ENCODE measurements at regions not wholly inside any gene's neighbourhood (a gene's known extent, or its start where the extent isn't known, plus 50 kb on each side); places are given as distances from the start of the nearest gene placed in this dataset.

- DNase-seq (ENCODE audit: low read depth in 2 of 3, low spot score in 2 of 3), result no peak
Measured at GRCh38 chr18:49663899-49664890, 102.3 kb downstream of the LIPG start.

- no peak for DNase-seq (ENCODE audit: low read depth in 2 of 3, low spot score in 2 of 3)
Measured at GRCh38 chr18:49662506-49662905, 100.6 kb downstream of the LIPG start.

GRCh38 chr18:49658823-49659404 is 97.1 kb downstream of the LIPG start:
- no peak for DNase-seq (ENCODE audit: low read depth in 2 of 3, low spot score in 2 of 3)

DNA sequence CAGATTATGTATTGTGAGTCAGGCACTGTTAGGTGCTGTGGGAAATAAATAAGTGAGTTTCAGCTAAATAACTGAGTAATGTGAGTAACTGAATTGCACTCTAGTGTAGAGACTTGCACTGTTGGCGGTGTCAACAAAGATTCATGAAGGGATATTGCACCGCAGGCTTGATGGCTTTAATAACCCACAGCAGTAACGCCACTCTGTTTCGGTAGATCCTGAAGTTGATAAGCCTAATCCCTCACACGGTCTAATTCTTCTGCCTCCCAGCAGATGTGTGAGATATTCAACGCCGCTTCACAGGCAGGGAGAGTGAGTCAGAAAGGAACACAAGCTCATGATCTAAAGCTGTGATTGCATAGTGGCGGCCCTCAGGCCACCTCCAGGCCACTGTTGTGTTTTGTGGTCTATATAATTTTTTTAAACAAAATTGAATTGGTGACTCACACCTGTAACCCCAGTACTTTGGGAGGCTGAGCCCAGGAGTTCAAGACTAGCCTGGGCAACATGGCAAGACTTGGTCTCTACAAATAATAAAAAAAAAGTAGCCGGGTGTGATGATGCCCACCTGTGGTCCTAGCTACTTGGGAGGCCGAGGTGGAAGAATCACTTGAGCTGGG is 94.3 kb downstream of the LIPG start:
- DNase-seq (ENCODE audit: low read depth in 2 of 3, low spot score in 2 of 3), result no peak

GRCh38 chr18:49655266-49656072 is 93.6 kb downstream of the LIPG start:
- DNase-seq (ENCODE audit: low read depth in 2 of 3, low spot score in 2 of 3), result no peak

GRCh38 chr18:49654347-49654746 is 92.5 kb downstream of the LIPG start:
- no peak for DNase-seq (ENCODE audit: low read depth in 2 of 3, low spot score in 2 of 3)

DNA sequence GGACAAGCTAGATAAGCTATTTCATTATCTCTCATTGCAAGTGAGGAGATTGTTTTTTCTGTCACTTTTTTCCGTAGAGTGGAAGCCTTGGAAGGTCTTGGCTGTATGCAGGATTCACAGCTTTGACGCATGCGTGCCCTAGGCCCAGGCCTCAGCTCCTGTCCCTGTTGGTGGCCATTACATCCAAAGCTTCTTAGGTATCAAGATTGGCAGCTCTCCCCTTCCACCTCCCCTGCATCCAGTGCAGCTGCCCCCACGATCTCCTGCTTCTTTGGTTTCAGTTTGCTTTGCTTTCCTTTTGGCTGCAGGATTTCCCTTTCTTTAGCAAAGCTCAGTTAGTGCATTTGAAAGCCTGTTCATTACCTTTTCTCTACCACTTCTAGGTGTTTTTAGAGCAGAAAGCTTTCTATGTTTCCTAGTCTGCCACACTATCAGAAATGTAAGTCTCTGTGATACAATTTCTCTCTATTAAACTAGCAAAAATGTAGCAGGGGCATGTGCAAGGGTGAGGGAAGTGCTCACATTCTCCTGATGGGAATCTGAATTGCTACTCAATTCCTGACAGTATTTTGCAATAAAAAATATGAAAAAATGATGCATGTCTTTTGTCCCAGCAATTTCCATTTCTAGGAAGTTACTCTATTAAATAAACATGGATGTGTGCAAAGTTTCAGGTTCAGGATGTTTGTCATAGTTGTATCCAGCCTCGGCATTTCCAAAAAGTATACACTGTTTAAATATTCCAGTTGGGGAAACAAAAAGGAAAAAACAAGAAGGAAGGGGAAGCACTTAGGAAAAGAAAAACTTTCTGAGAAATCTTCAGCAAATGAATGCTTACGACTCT is 91.2 kb downstream of the LIPG start:
- DNase-seq (ENCODE audit: low read depth in 2 of 3, low spot score in 2 of 3), result no peak

- DNase-seq (ENCODE audit: low read depth in 2 of 3, low spot score in 2 of 3), result no peak
Measured at GRCh38 chr18:49651033-49651432, 89.2 kb downstream of the LIPG start.

DNA sequence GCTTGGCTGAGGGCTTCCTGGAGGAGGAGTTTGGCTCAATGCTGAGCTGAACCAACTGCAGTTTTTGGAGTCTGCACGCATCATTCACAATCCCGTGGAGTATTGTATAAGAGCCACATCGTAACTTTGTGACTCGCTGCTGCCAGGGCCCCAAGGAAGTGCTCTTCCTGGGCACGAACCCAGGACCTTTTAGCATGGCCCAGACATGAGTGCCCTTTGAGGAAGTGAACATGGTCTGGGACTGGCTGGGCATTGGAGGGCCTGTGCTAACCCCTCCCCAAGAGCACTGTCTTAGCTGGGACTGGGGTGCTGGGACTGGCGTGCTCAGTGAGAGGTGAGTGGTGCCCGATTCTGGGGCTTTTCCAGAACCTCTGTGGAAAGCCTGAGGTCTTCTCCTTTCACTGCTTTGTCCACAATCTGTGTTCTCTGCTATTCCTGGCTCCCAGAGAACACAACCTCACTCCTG is 88.6 kb downstream of the LIPG start:
- DNase-seq (ENCODE audit: low read depth in 2 of 3, low spot score in 2 of 3), result no peak

GRCh38 chr18:49648811-49649210 is 87.0 kb downstream of the LIPG start:
- no peak for DNase-seq (ENCODE audit: low read depth in 2 of 3, low spot score in 2 of 3)
